ENCODE measurements at regions not wholly inside any gene's neighbourhood (a gene's known extent, or its start where the extent isn't known, plus 50 kb on each side); places are given as distances from the start of the nearest gene placed in this dataset.

DNA sequence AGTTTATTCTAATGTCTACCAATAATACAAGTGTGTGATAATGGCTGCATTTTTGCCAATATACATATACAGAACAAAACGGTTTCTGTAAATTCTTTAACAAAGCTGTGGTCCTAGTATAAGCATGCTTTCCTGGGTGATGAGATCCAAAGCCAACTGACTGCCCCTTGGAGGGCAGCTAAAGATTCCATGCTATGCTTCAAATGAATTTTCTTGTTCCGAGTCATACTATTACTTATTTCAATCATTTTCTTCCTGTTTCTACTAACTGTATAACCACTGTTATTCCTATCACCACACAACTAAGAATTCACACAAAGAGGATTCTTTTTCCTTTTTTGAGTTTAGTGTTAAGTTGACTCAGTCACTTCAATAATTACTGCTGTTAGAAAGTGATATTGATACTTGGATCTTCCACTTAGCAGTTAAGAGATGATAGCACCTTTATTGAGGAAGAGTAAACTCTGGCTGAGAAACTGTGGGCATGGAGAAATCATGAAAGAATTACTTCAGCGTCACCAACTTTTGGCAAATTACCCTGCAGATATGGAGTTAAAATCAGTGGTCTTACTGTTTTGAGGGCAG, 197.5 kb downstream of the ARL4A start:
- no peak overlapping the region for H3K9ac ChIP-seq (ENCODE audit: insufficient read length)
- H3K4me3 ChIP-seq, result no peak overlapping the region
- no peaks in the 10 kb centered on the region for H3K36me3 ChIP-seq (ENCODE audit: insufficient read depth, low read length)
- H3K9me3 ChIP-seq (ENCODE audit: low read depth, low read length), result no peaks in the 10 kb centered on the region
- TF ChIP-seq EZH2 (IDR thresholded peaks at IDR 0.05) (no peak), FOXP2 (optimal IDR thresholded peaks at IDR 0.05; ENCODE audit: control extremely low read depth, extremely low read length, insufficient read depth) (no peak), POLR2AphosphoS5 (IDR thresholded peaks at IDR 0.05; ENCODE audit: borderline replicate concordance, low read depth, low read length) (no peak)
- no peak overlapping the region for H3K27ac ChIP-seq
- DNase-seq (ENCODE audit: low read depth, low spot score), result no peak

GRCh38 chr7:12888717-12889116, 201.3 kb downstream of the ARL4A start:
- H3K36me3 ChIP-seq (ENCODE audit: insufficient read depth, low read length), result no peaks in the 10 kb centered on the region
- no peaks in the 10 kb centered on the region for H3K9me3 ChIP-seq (ENCODE audit: low read depth, low read length)
- no peak for DNase-seq (ENCODE audit: low read depth, low spot score)
- TF ChIP-seq EZH2 (IDR thresholded peaks at IDR 0.05) (no peak), FOXP2 (optimal IDR thresholded peaks at IDR 0.05; ENCODE audit: control extremely low read depth, extremely low read length, insufficient read depth) (no peak), POLR2AphosphoS5 (IDR thresholded peaks at IDR 0.05; ENCODE audit: borderline replicate concordance, low read depth, low read length) (no peak)
- no peak overlapping the region for H3K4me3 ChIP-seq
- no peak overlapping the region for H3K9ac ChIP-seq (ENCODE audit: insufficient read length)
- peak overlapping the region; percentile 61; the same call in 1 of the 2 replicates for H3K27ac ChIP-seq

DNA sequence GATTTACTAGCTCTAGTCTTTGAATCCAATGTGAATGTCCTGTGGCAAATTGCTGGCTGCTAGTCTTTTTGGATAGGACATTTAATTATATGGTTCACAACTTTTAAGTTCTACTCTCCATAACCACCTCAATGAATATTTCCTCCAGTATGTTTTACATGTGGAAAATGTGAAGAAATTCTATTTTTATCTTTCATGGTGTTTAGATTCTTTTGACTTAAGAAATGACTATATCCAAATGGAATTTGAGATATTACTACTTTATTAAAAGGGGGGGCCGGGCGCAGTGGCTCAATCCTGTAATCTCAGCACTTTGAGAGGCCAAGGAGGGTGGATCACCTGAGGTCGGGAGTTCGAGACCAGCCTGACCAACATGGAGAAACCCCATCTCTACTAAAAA, 202.0 kb downstream of the ARL4A start:
- no peaks in the 10 kb centered on the region for H3K36me3 ChIP-seq (ENCODE audit: insufficient read depth, low read length)
- no peak overlapping the region for H3K9ac ChIP-seq (ENCODE audit: insufficient read length)
- peak overlapping the region; percentile 61; the same call in 1 of the 2 replicates for H3K27ac ChIP-seq
- DNase-seq (ENCODE audit: low read depth, low spot score), result no peak
- no peak overlapping the region for H3K4me3 ChIP-seq
- no peaks in the 10 kb centered on the region for H3K9me3 ChIP-seq (ENCODE audit: low read depth, low read length)
- no peak for TF ChIP-seq EZH2 (IDR thresholded peaks at IDR 0.05)
- no peak for TF ChIP-seq FOXP2 (optimal IDR thresholded peaks at IDR 0.05; ENCODE audit: control extremely low read depth, extremely low read length, insufficient read depth)
- TF ChIP-seq POLR2AphosphoS5 (IDR thresholded peaks at IDR 0.05; ENCODE audit: borderline replicate concordance, low read depth, low read length), result no peak

DNA sequence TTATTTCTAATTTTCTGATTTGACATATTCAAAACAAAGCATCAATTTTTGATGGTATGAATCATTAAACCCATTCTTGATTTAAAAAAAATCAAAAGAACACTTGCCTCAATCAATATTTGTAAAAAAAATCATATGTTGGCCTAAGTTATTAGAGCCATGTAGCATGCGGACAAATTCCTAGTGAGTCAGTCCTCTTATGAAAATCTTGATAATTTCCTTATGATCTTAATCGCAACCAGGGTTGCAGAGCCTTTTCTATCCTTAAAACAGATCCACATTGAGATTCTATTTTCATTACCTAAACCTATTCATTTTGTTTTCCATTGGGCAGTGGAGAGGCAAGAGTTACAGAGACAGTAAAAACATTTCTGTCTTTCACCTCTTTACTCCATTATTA, 203.2 kb downstream of the ARL4A start:
- no peak overlapping the region for H3K9ac ChIP-seq (ENCODE audit: insufficient read length)
- H3K4me3 ChIP-seq, result no peak overlapping the region

DNA sequence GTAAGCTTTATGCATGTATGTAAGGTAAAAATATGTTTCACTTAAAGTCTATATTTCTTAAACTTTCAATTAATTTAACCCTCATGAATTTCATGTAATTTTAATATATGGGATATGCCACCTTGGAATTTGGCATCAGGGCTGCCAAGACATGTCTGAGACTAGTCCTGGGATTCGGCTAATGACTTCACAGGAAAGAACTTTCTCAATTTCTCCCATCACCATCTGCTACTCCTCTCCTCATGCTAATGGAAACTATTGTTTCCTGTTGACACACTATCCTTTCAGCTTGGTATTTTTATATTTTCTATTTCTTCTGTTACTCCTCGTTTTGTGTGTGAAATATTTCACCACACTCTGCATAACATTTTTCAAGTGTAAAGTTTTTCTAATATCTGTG, 205.9 kb downstream of the ARL4A start:
- Histone ChIP-seq H3K9me3 (ENCODE audit: low read depth, low read length) (no peaks in the 10 kb centered on the region), H3K36me3 (ENCODE audit: insufficient read depth, low read length) (no peaks in the 10 kb centered on the region), H3K27ac (no peak overlapping the region), H3K9ac (ENCODE audit: insufficient read length) (no peak overlapping the region), H3K4me3 (no peak overlapping the region)
- TF ChIP-seq EZH2 (IDR thresholded peaks at IDR 0.05) (no peak), FOXP2 (optimal IDR thresholded peaks at IDR 0.05; ENCODE audit: control extremely low read depth, extremely low read length, insufficient read depth) (no peak), POLR2AphosphoS5 (IDR thresholded peaks at IDR 0.05; ENCODE audit: borderline replicate concordance, low read depth, low read length) (no peak)
- no peak for DNase-seq (ENCODE audit: low read depth, low spot score)

More for the DNA sequence above, 203.2 kb downstream of the ARL4A start:
- no peak for DNase-seq (ENCODE audit: low read depth, low spot score)
- Histone ChIP-seq H3K9me3 (ENCODE audit: low read depth, low read length) (no peaks in the 10 kb centered on the region), H3K27ac (no peak overlapping the region), H3K36me3 (ENCODE audit: insufficient read depth, low read length) (no peaks in the 10 kb centered on the region)
- TF ChIP-seq FOXP2 (optimal IDR thresholded peaks at IDR 0.05; ENCODE audit: control extremely low read depth, extremely low read length, insufficient read depth), result no peak
- TF ChIP-seq EZH2 (IDR thresholded peaks at IDR 0.05), result no peak
- no peak for TF ChIP-seq POLR2AphosphoS5 (IDR thresholded peaks at IDR 0.05; ENCODE audit: borderline replicate concordance, low read depth, low read length)

DNA sequence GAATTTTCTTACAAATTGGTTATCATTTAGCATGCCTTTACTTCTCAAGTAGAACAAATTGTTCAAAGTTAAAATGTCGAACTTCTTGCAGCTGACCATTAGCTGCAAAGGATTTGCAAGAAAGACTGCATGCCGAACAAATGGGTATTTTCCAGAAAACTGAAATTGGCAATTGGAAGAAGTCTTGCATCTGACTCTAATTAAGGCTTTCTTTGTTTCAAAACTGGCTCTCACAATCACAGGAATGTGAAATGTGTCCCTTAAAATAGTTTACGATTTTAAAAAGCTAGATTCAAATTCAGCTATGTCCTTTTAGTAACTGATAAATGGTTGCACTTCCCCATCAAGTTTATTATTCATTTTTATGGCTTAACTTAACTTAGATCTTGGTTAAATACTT, 207.9 kb downstream of the ARL4A start:
- no peaks in the 10 kb centered on the region for H3K36me3 ChIP-seq (ENCODE audit: insufficient read depth, low read length)
- TF ChIP-seq FOXP2 (optimal IDR thresholded peaks at IDR 0.05; ENCODE audit: control extremely low read depth, extremely low read length, insufficient read depth), result no peak
- no peak for TF ChIP-seq POLR2AphosphoS5 (IDR thresholded peaks at IDR 0.05; ENCODE audit: borderline replicate concordance, low read depth, low read length)
- TF ChIP-seq EZH2 (IDR thresholded peaks at IDR 0.05), result no peak
- no peak overlapping the region for H3K27ac ChIP-seq
- H3K4me3 ChIP-seq, result no peak overlapping the region
- H3K9ac ChIP-seq (ENCODE audit: insufficient read length), result no peak overlapping the region
- no peaks in the 10 kb centered on the region for H3K9me3 ChIP-seq (ENCODE audit: low read depth, low read length)
- no peak for DNase-seq (ENCODE audit: low read depth, low spot score)

GRCh38 chr7:12896316-12896715, 208.9 kb downstream of the ARL4A start:
- H3K9ac ChIP-seq (ENCODE audit: insufficient read length), result no peak overlapping the region
- no peaks in the 10 kb centered on the region for H3K36me3 ChIP-seq (ENCODE audit: insufficient read depth, low read length)
- H3K4me3 ChIP-seq, result no peak overlapping the region
- no peaks in the 10 kb centered on the region for H3K9me3 ChIP-seq (ENCODE audit: low read depth, low read length)
- no peak overlapping the region for H3K27ac ChIP-seq
- TF ChIP-seq POLR2AphosphoS5 (IDR thresholded peaks at IDR 0.05; ENCODE audit: borderline replicate concordance, low read depth, low read length) (no peak), EZH2 (IDR thresholded peaks at IDR 0.05) (no peak), FOXP2 (optimal IDR thresholded peaks at IDR 0.05; ENCODE audit: control extremely low read depth, extremely low read length, insufficient read depth) (no peak)
- DNase-seq (ENCODE audit: low read depth, low spot score), result no peak

DNA sequence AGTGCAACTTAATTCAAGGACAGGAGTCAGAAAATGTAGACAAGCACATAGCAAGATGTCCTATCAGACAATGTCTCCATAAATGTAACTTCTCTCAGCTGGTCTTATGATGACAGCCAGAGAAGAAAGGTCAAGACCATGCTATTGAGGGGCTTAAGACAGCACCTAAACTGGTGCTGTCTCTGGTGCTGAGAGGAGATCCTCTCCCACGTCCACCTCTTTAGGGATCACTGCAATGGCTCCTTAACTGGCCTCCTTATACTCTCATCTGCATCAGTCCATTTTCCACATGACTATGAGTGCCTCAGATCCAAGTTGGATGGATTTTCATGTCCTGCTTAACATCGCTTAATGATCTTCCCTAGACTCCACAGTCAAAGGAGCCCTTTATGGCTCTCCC, 210.6 kb downstream of the ARL4A start:
- no peak for DNase-seq (ENCODE audit: low read depth, low spot score)
- Histone ChIP-seq H3K9ac (ENCODE audit: insufficient read length) (no peak overlapping the region), H3K4me3 (no peak overlapping the region), H3K36me3 (ENCODE audit: insufficient read depth, low read length) (no peaks in the 10 kb centered on the region), H3K27ac (no peak overlapping the region), H3K9me3 (ENCODE audit: low read depth, low read length) (no peaks in the 10 kb centered on the region)
- no peak for TF ChIP-seq POLR2AphosphoS5 (IDR thresholded peaks at IDR 0.05; ENCODE audit: borderline replicate concordance, low read depth, low read length)
- TF ChIP-seq FOXP2 (optimal IDR thresholded peaks at IDR 0.05; ENCODE audit: control extremely low read depth, extremely low read length, insufficient read depth), result no peak
- TF ChIP-seq EZH2 (IDR thresholded peaks at IDR 0.05), result no peak

GRCh38 chr7:12898620-12899019, 211.2 kb downstream of the ARL4A start:
- no peak overlapping the region for H3K4me3 ChIP-seq
- H3K36me3 ChIP-seq (ENCODE audit: insufficient read depth, low read length), result no peaks in the 10 kb centered on the region
- no peak overlapping the region for H3K9ac ChIP-seq (ENCODE audit: insufficient read length)
- no peak for TF ChIP-seq EZH2 (IDR thresholded peaks at IDR 0.05)
- TF ChIP-seq FOXP2 (optimal IDR thresholded peaks at IDR 0.05; ENCODE audit: control extremely low read depth, extremely low read length, insufficient read depth), result no peak
- TF ChIP-seq POLR2AphosphoS5 (IDR thresholded peaks at IDR 0.05; ENCODE audit: borderline replicate concordance, low read depth, low read length), result no peak
- DNase-seq (ENCODE audit: low read depth, low spot score), result no peak
- no peaks in the 10 kb centered on the region for H3K9me3 ChIP-seq (ENCODE audit: low read depth, low read length)
- no peak overlapping the region for H3K27ac ChIP-seq
